C4-2B (cell line): ENCODE measurements at regions not wholly inside any gene's neighbourhood (a gene's known extent, or its start where the extent isn't known, plus 50 kb on each side); places are given as distances from the start of the nearest gene placed in this dataset.

ENCODE experiments used
- H3K27ac ChIP-seq: fragments of 450-650 bp; 2 replicates; pipeline ENCODE4 v1.5.1; 2017
- CTCF ChIP-seq: fragments of 450-650 bp; conservative IDR thresholded peaks from 2 replicates; pipeline ENCODE4 v1.5.1; 2017; ENCODE audit warnings: mild to moderate bottlenecking
- ZFX ChIP-seq: fragments of 450-650 bp; IDR thresholded peaks from 2 replicates; pipeline ENCODE4 v1.6.1; 2017

GRCh38 chr10:78412605-78413004, 378.9 kb downstream of the RPS24 start:
- H3K27ac ChIP-seq, result no peak overlapping the region
- no peak for TF ChIP-seq CTCF
- no peak for TF ChIP-seq ZFX

- no peak overlapping the region for H3K27ac ChIP-seq
- TF ChIP-seq CTCF, result no peak
- no peak for TF ChIP-seq ZFX
Measured at GRCh38 chr10:78413076-78414055, 379.7 kb downstream of the RPS24 start.

GRCh38 chr10:78414380-78414779, 380.7 kb downstream of the RPS24 start:
- H3K27ac ChIP-seq, result no peak overlapping the region
- no peak for TF ChIP-seq CTCF
- no peak for TF ChIP-seq ZFX

- H3K27ac ChIP-seq, result no peak overlapping the region
- no peak for TF ChIP-seq ZFX
- no peak for TF ChIP-seq CTCF
Measured at GRCh38 chr10:78415111-78415510, 381.4 kb downstream of the RPS24 start.

- peak overlapping the region; percentile 26; the same call in 1 of the 2 replicates for H3K27ac ChIP-seq
- TF ChIP-seq CTCF, result no peak
- TF ChIP-seq ZFX, result no peak
Measured at GRCh38 chr10:78416031-78417011, 382.7 kb downstream of the RPS24 start.

- TF ChIP-seq CTCF (no peak), ZFX (no peak)
- no peak overlapping the region for H3K27ac ChIP-seq
Measured at GRCh38 chr10:78417425-78418370, 384.0 kb downstream of the RPS24 start.
